ENCODE measurements at regions not wholly inside any gene's neighbourhood (a gene's known extent, or its start where the extent isn't known, plus 50 kb on each side); places are given as distances from the start of the nearest gene placed in this dataset.

DNA sequence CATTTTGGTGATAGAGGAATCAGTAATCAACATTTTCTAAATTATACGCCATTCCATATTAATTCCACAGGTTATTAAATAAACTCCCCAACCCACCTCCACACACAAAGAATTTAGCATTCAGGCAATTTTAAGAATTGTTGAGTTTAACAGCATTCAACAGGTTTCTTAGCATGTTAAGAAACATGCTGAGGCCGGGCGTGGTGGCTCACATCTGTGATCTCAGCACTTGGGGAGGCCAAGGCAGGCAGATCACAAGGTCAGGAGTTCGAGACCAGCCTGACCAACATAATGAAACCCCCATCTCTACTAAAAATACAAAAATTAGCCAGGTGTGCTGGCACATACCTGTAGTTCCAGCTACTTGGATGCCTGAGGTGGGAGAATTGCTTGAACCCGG, 64.0 kb upstream of the PHACTR2 start:
- no peak overlapping the region for H3K18ac ChIP-seq (ENCODE audit: extremely low read depth, low read length)
- no peaks in the 10 kb centered on the region for H3K23me2 ChIP-seq (ENCODE audit: low read depth, low read length)
- no peak overlapping the region for H2AFZ ChIP-seq (ENCODE audit: low read length)
- no peak overlapping the region for H2BK5ac ChIP-seq (ENCODE audit: low read depth, low read length)
- POLR2A ChIA-PET (ENCODE audit: partially characterized antibody) = no interaction called here
- no peak overlapping the region for H4K8ac ChIP-seq (ENCODE audit: extremely low read depth, insufficient read depth, low read length)
- H2AK5ac ChIP-seq (ENCODE audit: low read depth, low read length) = no peak overlapping the region
- no peak overlapping the region for H4K91ac ChIP-seq (replicated peaks; ENCODE audit: insufficient read length, low read length)
- H3K23ac ChIP-seq (ENCODE audit: insufficient read length) = no peak overlapping the region
- FAIRE-seq (no peak), DNase-seq (ENCODE audit: low read depth in 1 of 2, low spot score in 2 of 2) (no peak)
- H2BK12ac ChIP-seq (ENCODE audit: low read depth, low read length) = no peak overlapping the region
- H4K20me1 ChIP-seq (replicated peaks in 1 of 2; ENCODE audit: control insufficient read depth in 1 of 2, insufficient read depth in 2 of 2, low read length in 2 of 2) = no peaks in the 10 kb centered on the region
- no peak overlapping the region for H2BK20ac ChIP-seq (ENCODE audit: low read length)
- no peak overlapping the region for H4K5ac ChIP-seq (ENCODE audit: insufficient read length, low read depth, low read length)
- H3K27me3 ChIP-seq (replicated peaks in 1 of 4; ENCODE audit: control insufficient read depth in 3 of 4, extremely low read depth in 1 of 4, insufficient read depth in 3 of 4, low read length in 3 of 4) = no peaks in the 10 kb centered on the region
- H3K79me1 ChIP-seq (ENCODE audit: low read depth, low read length) = no peaks in the 10 kb centered on the region
- no peak overlapping the region for H2BK15ac ChIP-seq (ENCODE audit: low read length)
- no peak overlapping the region for H3K27ac ChIP-seq (ENCODE audit: low read depth, low read length)
- H3K4me3 ChIP-seq (ENCODE audit: extremely low read depth in 1 of 4, insufficient read depth in 2 of 4, low read depth in 3 of 4, low read length in 4 of 4) = no peak overlapping the region
- H3K9ac ChIP-seq (replicated peaks in 1 of 4; ENCODE audit: extremely low read depth in 1 of 4, low read depth in 3 of 4, low read length in 3 of 4) = no peak overlapping the region
- no peaks in the 10 kb centered on the region for H3K4me1 ChIP-seq (replicated peaks in 1 of 4; ENCODE audit: control insufficient read depth in 3 of 4, insufficient read depth in 4 of 4, low read length in 3 of 4)
- WGBS, 2 experiments (ENCODE audit: extremely low coverage in 1 of 2, insufficient coverage in 1 of 2, insufficient read length in 1 of 2, insufficient replicate concordance in 2 of 2, low coverage in 1 of 2, low lambda C conversion rate in 2 of 2, missing lambda C conversion rate in 1 of 2) = 92 to 100% methylated on average over 1 to 5 of the region's 5 CpGs
- H3K14ac ChIP-seq (ENCODE audit: insufficient read length) = no peak overlapping the region
- TF ChIP-seq BRCA1 (IDR thresholded peaks at IDR 0.05; ENCODE audit: low read depth, low read length) = no peak
- no peak for TF ChIP-seq TBP (IDR thresholded peaks at IDR 0.05; ENCODE audit: low read depth, low read length)
- no peak for TF ChIP-seq ZNF274 (IDR thresholded peaks at IDR 0.05; ENCODE audit: borderline replicate concordance, extremely low read depth, low read length)
- no peak for TF ChIP-seq CEBPB (IDR thresholded peaks at IDR 0.05; ENCODE audit: low read depth, low read length)
- no peak for TF ChIP-seq KDM4A (IDR thresholded peaks at IDR 0.05; ENCODE audit: low read depth, low read length, severe bottlenecking)
- TF ChIP-seq POU5F1 (IDR thresholded peaks at IDR 0.05; ENCODE audit: low read depth, low read length) = no peak
- TF ChIP-seq HDAC6 (IDR thresholded peaks at IDR 0.05; ENCODE audit: low read depth, low read length) = no peak
- no peak for TF ChIP-seq SP4 (IDR thresholded peaks at IDR 0.05; ENCODE audit: low read length)
- no peak for TF ChIP-seq CBX8 (IDR thresholded peaks at IDR 0.05; ENCODE audit: borderline replicate concordance, low read depth, low read length)
- TF ChIP-seq NANOG (IDR thresholded peaks at IDR 0.05; ENCODE audit: insufficient read depth, low read depth, low read length, poor library complexity, severe bottlenecking) = no peak
- no peak overlapping the region for H3K56ac ChIP-seq (replicated peaks; ENCODE audit: insufficient read length, low read depth, low read length)
- H3K4me2 ChIP-seq (ENCODE audit: insufficient read depth in 1 of 2, low read depth in 2 of 2, low read length in 2 of 2) = no peak overlapping the region
- no peaks in the 10 kb centered on the region for H3K79me2 ChIP-seq (ENCODE audit: control insufficient read depth in 1 of 2, insufficient read depth in 2 of 2, low read length in 2 of 2)
- H3K36me3 ChIP-seq (ENCODE audit: control insufficient read depth in 2 of 4, insufficient read depth in 4 of 4, low read length in 3 of 4) = no peaks in the 10 kb centered on the region
- no peaks in the 10 kb centered on the region for H3K9me3 ChIP-seq (ENCODE audit: insufficient read depth in 2 of 2, low read depth in 1 of 2, low read length in 1 of 2)
- CTCF ChIA-PET (ENCODE audit: partially characterized antibody) = interaction anchor here (1.3 kb wide), 1 partner anchor 14 kb away, joined by 3 read pairs; no protein-coding TSS in a partner anchor
- H3K4ac ChIP-seq (replicated peaks; ENCODE audit: insufficient read length, low read depth, low read length) = no peak overlapping the region
- H2BK120ac ChIP-seq (replicated peaks; ENCODE audit: low read depth, low read length) = no peak overlapping the region

Data from H1 (cell line).